Heart left ventricle (tissue), 13 donors: ENCODE measurements at regions not wholly inside any gene's neighbourhood (a gene's known extent, or its start where the extent isn't known, plus 50 kb on each side); places are given as distances from the start of the nearest gene placed in this dataset.

Source experiments
- POLR2A ChIP-seq, 2 donors: fragments of 450-650 bp; IDR thresholded peaks; one replicate each; pipeline ENCODE4 v1.6.1; 2017; ENCODE audit warnings: antibody characterized with exemption in 2 of 2, mild to moderate bottlenecking in 2 of 2, moderate library complexity in 2 of 2
- TF ChIP-seq, protein P1 (sequence below), 12 donors: fragments of 200-600 bp; sonication (generic) in 4 of 12; IDR thresholded peaks; one replicate each; pipeline versions ENCODE4 v1.5.0 to v1.8.0; 2018 to 2022; ENCODE audit warnings: antibody characterized with exemption in 12 of 12, mild to moderate bottlenecking in 5 of 12
- donor health status: ischemic (EF 13 %, LVEDD 7.1; RV severe dilation, severe dysfunction).
- donor health status: DM: no; HTN: yes; CAD: no.
- donor health status: DM: no; HTN: no; CAD: no.
- donor health status: ischemic (EF 25% LVEDD 6.9; RV normal size, moderate dysfunction).
- donor health status: ischemic (EF 25% LVEDD 5.7; RV mildly dilated, moderate dysfunction).
- donor health status: ischemic (EF 35%, LVEDD 5.7; RV mildly dilated, moderate dysfunction).
- donor health status: nonischemic (EF 11% LVEDD 7.7; RV severe dilation, severe dysfunction).
- donor health status: DM: yes; HTN: yes; CAD: no.
- donor health status: PGD.
- donor health status: ischemic (EF 29% LVEDD 5.4; RV normal size, mild dysfunction).
- donor health status: nonischemic (EF 23%, LVEDD 6.1; RV moderate dilation, normal function).

DNA sequence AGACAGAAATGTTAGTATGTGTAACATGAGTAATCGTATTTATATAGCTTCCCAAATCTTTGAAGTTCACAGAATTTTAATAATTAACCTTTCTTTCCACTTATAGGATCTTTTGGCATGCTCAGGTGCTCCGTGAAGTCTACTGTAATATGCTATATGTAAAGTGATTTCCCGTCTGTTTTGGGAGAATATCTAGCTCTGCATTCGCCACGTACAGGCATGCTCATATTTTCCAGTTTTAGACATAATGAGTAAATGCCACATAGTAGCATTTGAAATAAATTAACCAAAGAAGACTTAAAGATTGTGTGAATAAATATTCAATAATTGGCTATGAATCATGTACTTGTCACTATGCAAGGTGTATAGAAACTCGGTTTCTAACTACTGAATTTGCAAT is 189.0 kb upstream of the CSNK1A1L start:
- TF ChIP-seq, protein P1, sequence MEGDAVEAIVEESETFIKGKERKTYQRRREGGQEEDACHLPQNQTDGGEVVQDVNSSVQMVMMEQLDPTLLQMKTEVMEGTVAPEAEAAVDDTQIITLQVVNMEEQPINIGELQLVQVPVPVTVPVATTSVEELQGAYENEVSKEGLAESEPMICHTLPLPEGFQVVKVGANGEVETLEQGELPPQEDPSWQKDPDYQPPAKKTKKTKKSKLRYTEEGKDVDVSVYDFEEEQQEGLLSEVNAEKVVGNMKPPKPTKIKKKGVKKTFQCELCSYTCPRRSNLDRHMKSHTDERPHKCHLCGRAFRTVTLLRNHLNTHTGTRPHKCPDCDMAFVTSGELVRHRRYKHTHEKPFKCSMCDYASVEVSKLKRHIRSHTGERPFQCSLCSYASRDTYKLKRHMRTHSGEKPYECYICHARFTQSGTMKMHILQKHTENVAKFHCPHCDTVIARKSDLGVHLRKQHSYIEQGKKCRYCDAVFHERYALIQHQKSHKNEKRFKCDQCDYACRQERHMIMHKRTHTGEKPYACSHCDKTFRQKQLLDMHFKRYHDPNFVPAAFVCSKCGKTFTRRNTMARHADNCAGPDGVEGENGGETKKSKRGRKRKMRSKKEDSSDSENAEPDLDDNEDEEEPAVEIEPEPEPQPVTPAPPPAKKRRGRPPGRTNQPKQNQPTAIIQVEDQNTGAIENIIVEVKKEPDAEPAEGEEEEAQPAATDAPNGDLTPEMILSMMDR (IDR thresholded peaks at IDR 0.05) = no peak
- TF ChIP-seq POLR2A (IDR thresholded peaks at IDR 0.05) = no peak
